GM19467 (cell line): ENCODE measurements at regions not wholly inside any gene's neighbourhood (a gene's known extent, or its start where the extent isn't known, plus 50 kb on each side); places are given as distances from the start of the nearest gene placed in this dataset.

ENCODE experiments used
- ATAC-seq: cut with Tn5 transposase; IDR thresholded peaks from one replicate; pipeline ENCODE4 v1.9.1; 2021; ENCODE audit warnings: mild to moderate bottlenecking, moderate library complexity; ENCODE audit not compliant: unreplicated experiment

GRCh38 chr13:22047082-22047784, 376.4 kb downstream of the FGF9 start:
- ATAC-seq = no peak

GRCh38 chr13:22047785-22048104, 376.9 kb downstream of the FGF9 start:
- no peak for ATAC-seq

- ATAC-seq = no peak
These were observed 378.5 kb downstream of the FGF9 start for GRCh38 chr13:22049384-22049783.

- ATAC-seq = no peak
These were observed 380.2 kb downstream of the FGF9 start for GRCh38 chr13:22050951-22051563.

GRCh38 chr13:22053053-22053452, 382.2 kb downstream of the FGF9 start:
- ATAC-seq = no peak

GRCh38 chr13:22055259-22055658, 384.4 kb downstream of the FGF9 start:
- ATAC-seq = no peak

- ATAC-seq = no peak
These were observed 389.3 kb downstream of the FGF9 start for GRCh38 chr13:22060187-22060586.

- ATAC-seq = peak; percentile 44
These were observed 390.5 kb downstream of the FGF9 start for GRCh38 chr13:22061371-22061805.

GRCh38 chr13:22061806-22062391, 391.0 kb downstream of the FGF9 start:
- peak; percentile 76 for ATAC-seq

- no peak for ATAC-seq
These were observed 391.8 kb downstream of the FGF9 start for GRCh38 chr13:22062478-22063205.

GRCh38 chr13:22063416-22064124, 392.7 kb downstream of the FGF9 start:
- ATAC-seq = no peak

- no peak for ATAC-seq
These were observed 394.2 kb downstream of the FGF9 start for GRCh38 chr13:22064854-22065620.

GRCh38 chr13:22073718-22074117, 402.8 kb downstream of the FGF9 start:
- ATAC-seq = peak; percentile 71

- no peak for ATAC-seq
These were observed 403.5 kb downstream of the FGF9 start for GRCh38 chr13:22074403-22074802.

GRCh38 chr13:22076658-22077057, 405.8 kb downstream of the FGF9 start:
- no peak for ATAC-seq

GRCh38 chr13:22077205-22077683, 406.4 kb downstream of the FGF9 start:
- no peak for ATAC-seq

GRCh38 chr13:22077764-22078163, 406.9 kb downstream of the FGF9 start:
- ATAC-seq = no peak

- no peak for ATAC-seq
These were observed 409.1 kb downstream of the FGF9 start for GRCh38 chr13:22079961-22080360.

- ATAC-seq = no peak
These were observed 410.0 kb downstream of the FGF9 start for GRCh38 chr13:22080832-22081231.

- no peak for ATAC-seq
These were observed 410.6 kb downstream of the FGF9 start for GRCh38 chr13:22081430-22081829.
